HT1080 (cell line): ENCODE measurements at regions not wholly inside any gene's neighbourhood (a gene's known extent, or its start where the extent isn't known, plus 50 kb on each side); places are given as distances from the start of the nearest gene placed in this dataset.

Source experiments
- DNase-seq: peaks from one replicate; pipeline ENCODE4 v3.0.0-alpha.2; 2015; ENCODE audit warnings: low read depth

DNA sequence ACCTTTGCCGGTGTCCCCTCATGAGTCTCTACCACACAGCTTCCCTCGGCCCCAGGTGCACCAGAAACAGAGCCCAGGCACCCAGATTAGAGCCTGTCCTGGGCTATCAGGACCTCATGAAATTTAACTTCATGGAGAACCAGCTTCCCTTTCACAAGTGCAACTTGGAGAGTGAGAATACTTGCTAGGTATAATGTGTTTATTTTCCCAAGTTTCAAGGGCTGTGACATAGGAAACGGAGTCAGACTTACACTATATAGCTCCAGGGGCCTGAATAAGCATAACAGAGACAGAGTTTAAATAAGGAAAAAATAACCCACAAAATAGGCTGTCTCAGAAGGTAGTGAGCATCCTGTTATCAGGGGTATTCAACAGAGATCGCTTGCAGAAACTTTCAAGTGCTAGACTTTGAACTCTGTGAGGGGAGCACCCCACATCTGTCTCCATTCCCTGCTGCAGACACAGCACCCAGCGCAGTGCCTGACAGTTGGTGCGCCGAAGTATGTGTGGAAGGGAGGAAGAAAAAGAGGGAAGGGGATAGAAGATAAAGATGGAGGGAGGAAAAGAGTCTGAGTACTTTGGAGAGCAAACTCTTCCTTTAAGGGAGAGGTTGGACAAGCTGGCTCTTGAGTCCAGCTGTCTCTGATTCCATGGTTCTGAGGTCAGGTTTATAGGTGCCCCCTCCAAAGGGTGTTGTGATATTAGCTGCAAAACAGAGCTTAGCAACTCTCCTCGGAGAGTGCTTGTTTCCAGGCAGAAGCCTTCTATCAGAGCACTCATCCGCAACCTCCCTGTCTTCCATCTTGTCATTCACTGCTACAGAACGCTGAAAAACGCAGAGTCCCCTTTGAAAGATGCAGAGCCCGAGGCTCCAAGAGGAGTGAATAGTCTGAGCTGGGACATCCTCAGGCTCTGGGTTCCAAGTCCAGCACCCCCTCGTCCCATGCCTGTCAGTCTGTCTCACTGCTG lies 84.8 kb downstream of the CPN2 start:
- no peak for DNase-seq

DNA sequence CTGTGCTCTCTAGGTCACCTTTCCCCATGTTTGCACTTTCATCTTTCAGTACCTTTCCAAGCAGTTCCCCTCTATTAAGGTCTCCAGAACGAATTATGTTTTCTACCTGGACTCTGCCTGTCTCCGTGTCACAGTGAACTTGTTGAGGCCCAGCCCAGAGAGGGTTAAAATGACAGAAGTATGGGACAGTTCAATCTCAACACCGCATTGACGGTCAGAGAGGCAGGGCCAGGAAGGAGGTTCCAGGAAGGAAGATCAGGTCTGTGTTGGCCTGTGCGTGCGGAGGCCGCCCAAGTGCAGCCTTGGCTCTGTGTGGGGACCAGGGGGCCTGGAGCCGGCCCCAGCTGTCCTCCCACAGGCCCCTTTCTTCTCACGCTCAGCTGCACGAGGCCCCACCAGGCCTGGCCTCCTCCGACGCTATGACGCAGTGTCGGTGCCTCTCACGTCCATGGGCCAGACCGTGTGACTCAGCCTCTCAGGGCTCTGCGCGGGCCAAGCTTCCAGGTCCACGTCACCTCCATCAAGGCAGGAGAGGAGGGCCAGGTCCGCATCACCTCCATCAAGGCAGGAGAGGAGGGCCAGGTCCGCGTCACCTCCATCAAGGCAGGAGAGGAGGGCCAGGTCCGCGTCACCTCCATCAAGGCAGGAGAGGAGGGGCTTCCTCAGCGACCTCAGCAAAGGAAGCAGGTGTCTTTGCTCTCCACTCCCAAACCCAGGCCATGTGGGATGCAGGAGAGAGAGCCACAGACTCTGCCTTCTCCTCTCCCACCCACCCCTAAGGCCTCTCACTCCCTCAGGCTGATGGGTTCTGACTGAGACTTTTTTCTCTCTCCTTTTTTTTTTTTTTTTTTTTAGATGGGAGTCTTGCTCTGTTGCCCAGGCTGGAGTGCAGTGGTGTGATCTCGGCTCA lies 83.1 kb downstream of the CPN2 start:
- no peak for DNase-seq

DNA sequence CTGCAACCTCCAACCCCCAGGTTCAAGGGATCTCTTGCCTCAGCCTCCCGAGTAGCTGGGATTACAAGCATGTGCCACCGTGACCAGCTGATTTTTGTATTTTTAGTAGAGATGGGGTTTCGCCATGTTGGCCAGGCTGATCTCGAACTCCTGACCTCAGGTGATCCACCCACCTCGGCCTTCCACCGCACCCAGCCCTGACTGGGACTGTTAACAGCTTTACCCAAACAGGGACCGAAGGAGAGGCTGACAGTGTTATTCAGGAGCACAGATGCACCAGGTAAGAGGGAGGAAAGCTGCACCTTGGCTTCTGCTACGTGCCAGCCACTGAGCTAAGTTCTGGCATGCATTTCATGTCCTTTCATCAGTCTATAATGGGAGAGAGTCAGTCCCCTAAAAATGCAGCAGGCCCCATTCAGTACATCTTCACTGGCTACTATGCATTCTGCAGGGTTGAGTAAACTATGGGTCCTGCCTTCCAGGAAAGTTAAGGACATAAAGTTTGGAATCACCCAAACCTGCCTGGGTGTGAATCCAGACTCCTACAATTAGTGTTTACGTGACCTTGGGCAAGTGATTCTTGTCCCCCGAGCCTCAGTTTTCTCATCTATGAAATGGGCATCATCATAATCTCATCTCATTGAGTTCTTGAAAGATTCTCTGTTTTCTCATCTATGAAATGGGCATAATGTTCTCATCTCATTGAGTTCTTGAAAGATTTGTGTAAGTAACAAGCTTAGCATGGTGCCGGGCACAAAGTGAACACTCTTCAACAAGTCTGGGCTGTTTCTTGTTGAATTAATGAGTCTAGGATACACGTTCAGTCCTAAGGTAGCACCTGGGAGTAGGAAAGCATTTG lies 82.2 kb downstream of the CPN2 start:
- DNase-seq = no peak

DNA sequence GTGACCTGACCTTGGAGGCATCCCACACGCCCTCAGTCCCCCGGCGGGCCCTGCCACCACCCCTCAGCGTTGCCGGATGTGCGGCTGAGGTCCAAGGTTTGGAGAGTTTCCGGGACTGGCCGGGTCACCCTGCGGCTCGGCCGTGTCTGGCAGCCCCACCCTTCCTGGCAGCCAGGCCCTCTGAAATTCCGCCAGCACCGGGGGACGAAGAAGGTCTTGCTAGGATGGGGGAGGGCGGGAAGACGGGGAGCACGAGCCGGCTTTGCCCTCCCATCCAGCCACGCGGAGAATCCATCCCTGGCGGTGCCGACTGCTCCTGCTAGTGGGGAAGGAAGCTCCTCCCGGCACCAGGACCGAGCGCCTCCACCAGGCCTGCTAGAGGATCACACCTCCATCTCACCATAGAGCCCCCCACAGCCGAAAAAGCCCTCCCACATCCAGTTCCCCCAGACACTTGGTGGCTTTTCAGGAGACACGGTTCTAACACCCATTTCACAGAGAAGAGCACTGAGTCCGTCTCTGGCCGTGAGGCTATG lies 81.5 kb downstream of the CPN2 start:
- DNase-seq = no peak

DNA sequence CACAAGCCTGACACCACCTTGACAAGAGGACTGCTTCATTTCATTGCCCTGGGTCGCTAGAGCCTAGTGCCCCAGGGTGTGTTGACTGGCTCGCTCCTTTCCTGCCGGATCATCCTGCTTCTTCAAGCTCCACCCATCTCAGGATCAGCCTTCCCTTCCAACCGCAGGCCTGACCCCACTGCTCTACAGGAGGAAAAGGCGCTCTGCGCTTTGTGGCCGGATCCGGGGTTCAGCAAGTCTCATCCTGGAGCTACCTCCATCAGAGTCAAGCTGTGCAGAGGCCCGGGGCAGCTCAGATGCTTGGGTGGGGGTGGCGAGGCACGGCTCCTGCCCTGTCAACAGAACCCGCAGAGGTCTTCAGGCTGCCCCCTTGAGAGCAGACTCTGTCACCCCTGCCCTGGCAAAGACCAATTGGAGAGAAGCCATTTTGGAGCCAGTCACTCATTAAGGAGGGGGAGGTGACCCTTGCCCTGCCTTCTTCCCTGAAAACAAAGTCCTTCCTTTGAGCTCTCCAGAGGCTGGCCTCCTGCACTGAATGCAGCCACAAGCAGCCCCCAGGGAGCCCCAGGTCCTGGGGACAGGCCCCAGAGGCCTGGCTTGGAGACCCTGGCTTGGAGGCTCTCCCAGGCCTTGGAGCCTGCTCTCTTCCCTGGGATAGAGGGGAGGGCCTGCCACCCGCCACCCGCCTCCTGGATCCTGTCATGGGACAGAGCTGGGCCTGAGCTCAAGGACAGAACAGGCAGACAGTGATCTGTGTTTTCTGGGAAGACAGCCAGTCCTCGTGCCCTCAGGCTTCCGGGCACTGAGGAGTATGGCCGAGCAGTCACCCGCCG lies 80.3 kb downstream of the CPN2 start:
- peak; percentile 36 for DNase-seq

DNA sequence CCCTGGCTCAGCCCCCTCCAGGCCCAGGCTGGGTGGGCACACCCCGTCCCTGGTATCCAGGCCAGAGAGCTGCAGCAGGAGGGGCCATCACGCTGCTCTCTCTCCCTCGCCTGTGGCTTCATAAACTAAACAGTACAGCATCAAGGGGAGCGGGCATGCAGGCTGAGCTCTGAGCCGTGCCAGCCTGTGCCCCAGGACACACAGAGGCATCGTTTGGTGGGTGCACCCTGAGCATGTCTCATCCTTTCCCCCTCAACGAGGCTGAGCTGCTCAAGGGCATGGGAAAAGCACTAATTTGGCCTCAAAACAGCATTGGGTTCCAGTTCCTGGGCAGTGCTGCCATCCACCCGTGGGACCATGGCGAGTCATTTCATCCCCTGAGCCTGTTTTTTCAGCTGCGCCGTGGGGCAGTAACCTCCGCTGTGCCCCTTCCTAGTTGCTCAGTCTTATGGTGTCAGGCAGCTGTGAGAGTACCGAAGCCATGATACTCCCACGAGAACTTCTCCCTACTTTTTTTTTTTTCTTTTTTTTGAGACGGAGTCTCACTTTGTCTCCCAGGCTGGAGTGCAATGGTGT lies 79.6 kb downstream of the CPN2 start:
- DNase-seq = no peak

DNA sequence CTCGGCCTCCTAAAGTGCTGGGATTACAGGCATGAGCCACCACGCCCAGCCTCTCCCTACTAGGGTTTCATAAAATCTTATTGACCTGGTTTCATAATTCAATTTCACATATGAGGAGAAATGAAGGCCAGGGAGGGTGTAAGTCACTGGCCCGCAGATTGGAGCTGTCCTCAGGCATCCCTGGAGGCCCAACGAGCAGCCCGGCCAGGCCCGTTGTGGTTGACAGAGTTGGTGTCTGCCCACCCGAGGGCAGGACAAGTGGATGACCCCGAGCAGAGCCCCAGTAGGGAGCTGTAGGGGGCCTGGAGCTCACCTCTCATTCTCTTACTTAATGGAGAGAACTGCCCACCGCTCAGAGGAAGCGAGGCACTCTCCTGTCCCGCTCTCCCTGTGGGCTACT lies 78.9 kb downstream of the CPN2 start:
- DNase-seq = no peak

DNA sequence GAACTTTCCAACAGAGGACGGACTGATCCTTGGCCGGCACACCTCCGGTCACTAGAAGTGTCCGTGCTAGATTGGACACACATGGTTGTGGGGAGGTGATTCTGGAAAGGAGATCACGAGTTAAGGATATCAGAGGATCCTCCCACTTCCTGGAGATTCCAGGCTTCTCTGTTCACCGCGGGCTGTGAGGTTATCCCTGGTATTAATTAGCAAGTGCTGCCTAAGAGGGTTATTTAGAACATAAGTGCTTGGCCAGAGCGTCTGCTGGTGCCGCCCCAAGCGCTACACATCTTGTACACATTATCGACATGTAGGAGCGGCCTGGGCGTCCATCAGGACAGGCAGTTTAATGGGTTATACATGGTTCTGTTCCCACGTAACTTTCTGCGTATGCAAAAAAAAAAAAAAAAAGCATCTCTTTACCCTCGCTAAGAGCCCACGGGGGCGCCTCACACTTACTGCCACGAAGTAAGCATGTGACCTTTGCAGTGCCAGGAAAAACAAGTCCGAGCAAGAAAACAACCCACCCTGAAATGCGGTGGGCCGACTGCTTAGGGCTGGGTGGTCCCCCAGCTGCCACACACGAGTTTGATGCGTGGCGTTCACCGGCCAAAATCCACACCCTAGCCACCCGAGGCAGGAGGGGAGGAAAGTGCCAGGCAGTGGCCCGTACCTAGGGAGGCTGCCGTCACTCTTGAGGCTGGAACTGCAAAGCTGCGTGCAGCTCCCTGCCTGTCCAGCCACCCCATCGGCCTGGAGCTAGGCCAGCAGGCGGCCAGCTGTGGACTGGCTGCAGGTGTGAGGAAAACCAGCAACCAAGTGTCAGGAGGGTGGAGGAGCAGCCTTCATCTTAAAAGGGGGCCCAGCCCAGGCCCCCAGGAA lies 78.0 kb downstream of the CPN2 start:
- no peak for DNase-seq

DNA sequence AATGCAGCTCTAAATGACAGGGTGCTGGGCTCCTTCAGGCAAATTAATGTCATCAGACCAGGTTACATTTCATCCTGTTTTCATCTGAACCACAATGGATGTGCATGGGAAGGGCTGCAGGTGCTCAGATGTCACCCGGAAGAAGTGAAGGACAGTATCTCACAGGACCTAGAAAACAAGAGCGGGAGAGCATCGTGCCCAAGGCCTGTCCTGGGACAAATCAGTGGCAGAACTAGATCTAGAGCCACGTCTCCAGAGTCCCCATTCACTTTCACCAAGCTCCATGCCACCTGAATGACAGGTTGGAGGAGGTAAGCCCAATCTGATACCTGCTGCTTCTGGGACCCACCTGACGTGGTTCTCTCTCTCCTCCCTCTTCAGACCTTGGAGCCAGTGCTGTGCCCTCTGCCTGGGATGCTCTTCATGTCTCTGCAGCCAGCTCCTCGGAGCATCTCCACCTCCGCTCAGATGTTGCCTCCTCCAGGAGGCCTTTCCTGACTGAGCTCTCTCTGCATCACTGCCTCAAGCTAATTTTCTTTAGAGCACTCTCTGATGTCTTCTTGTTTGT lies 77.3 kb downstream of the CPN2 start:
- no peak for DNase-seq

DNA sequence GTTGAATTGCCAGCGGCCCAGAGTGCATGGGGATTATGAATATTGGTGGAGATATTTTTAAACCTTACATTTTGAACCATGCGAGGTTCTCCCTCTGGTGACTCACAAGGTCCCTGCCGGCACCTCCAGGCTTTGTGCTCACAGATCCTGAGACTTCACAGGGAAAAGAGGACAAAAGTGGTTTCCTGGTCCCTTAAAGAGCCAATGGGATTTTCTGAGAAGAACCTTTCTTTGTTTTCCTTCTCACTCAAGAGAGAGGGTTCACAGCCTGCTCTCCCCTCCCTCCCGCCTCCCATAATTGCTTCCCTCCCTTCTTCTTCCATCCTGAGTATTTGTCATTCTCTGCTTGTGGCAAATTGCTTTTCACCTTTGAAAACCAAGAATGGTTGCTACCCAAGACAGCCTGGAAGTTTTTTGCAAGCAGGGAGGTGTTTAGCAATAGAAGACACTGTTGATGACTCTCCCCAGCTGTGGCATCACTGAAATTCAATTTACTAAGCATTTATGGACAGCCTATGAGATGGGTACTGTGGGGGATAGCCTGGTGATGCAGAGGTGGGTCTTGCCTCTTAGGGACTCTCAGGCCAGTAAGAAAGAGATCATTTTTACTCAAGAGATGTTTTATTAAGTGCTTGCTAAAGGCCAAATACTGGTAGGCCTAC lies 76.6 kb downstream of the CPN2 start:
- DNase-seq = peak; percentile 46

DNA sequence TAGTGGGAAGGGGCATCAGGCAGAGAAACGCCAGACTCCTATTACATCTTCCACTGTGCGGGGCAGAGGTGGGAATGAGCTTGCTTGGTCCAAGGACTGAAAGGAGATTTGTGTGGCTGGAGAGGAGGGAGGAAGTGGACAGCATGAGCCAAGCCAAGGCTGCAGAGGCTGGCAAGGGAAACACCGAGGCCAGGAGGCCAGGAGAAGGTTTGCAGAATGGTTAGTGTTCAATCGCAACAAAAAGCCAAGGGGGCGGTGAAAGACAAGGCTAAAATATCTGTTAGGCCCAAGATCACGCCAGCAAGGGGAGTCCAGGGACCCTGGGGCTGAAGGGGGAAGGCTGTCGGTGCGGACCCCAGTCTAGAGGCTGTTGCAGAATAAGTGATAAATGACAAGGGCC lies 75.8 kb downstream of the CPN2 start:
- DNase-seq = no peak

DNA sequence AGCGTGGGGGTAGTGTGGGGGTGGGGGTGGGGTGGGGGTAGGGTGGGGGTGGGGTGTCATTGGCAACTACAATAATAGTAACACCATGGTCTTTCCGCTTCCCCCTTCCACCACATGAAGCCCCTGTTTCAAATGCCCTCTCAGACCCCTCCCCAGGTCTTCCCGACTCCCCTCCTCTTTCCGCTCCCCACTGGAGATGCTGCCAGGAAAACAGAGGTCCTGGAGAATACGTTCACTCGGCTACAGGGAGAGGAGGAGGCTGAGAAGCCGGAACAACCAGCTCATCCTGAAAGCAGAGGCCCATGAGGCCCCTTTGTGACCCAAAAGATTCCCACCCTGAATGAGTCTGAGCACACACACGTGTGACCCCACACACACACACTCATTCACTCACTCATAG lies 75.4 kb downstream of the CPN2 start:
- no peak for DNase-seq

DNA sequence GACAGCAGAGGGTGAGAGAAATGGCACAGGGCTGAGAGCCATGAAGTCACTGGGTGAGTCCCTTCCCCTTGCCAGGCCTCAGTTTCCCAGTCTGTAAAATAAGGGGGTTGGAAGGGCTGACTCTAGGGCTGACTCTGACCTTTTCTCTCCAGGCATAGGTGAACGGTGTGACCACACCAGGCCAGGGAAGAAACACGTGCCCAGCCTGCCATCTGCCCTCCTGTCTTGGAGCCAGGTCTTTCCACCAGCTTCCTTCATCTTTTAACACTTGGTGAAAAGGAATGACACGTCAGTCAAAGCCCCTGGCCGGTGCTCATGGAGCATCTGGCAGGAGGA lies 74.4 kb downstream of the CPN2 start:
- DNase-seq = no peak

DNA sequence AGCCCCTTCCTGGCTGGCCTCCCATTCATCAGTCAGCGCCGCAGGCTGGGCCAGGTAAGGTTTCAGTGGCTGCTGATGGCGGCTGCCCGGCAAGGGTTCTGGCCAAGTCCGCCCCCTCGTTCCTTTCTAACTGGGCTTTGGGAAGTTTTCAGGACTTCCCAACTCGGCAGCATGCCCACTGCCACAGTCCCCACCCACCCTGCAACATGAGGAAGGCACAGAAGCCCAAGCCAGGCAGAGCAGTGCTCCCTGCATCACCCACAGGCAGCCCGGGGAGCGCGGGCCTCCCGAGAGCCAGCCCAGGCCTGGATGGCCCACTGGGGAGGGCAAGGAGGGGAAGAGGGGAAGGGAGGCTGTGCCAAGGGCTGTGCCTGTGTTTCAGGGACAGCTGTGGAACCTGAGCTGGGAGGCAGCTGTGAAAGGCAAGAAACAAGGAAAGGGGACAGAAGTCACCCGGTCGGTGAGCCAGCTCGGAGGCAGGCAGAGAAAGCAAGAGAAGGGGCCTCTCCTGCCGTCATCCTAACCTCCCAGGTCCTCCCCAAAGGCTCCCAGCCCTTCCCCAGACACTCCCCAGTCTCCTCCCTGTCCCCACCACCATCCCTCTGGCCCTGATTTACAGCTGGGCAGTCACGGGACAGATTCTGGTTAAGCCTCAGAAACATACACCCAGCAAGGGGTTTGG lies 73.9 kb downstream of the CPN2 start:
- no peak for DNase-seq

DNA sequence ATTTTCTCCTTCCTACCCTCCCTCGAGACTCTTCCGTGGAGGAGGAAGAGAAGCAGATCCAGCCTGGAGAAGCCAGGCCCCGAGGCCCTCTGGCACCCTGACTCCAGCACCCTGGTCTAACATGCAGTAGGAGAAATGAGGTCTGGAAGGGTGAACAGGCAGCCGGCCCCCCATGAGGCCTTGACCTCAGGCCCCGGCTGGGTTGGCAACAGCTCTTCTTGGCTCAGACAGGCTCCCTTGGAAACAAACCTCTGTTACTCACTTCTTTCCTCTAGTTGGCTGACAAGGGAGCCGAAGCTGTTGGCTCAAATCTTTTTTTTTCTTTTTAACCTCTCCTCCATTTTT lies 73.4 kb downstream of the CPN2 start:
- no peak for DNase-seq

DNA sequence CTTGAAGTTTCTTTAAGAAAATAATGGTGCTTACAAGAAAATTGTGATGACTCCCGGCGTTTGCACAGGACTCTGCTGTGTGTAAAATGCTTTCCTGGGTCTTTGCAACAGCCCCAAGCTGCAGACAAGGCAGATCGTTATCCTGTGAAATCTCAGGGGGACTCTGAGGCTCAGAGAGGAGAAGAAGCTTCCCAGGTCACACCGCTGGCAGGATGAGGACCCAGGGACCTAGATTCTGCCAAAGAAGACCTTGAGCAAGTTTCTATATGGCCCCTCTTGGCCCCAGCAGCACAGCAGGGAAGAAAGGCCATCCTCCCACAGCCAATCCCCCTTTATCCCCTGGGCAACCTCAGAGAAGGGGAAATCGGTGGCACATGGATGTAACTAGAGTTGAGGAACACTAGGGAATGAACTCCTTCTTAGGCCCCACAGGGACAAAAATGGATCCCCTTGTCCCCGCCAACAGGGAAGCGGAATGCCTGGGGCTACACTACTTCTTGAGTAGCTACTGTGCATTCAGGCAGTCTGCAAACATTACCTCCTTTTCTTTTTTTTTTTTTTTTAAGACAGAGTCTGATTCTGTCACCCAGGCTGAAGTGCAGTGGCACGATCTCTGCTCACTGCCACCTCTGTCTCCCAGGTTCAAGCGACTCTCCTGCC lies 72.8 kb downstream of the CPN2 start:
- DNase-seq = no peak

DNA sequence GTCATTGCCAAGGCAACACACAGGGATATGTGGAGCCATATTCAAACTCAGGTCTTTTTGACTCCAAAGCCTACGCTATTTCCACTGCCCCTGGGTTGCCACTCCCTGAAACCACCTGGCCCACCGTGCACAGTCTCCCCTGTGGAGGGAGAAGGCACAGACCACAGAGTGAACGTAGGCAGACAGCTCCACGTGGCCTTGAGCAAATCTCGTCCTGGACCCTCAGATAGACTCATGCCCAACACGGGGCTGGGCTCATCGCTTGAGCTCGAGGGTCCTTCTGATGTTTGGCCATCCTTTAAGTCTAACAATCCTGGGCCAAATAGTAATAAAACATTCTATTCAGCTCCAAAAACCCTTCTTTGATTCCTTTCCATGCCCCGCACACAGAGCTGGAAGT lies 72.0 kb downstream of the CPN2 start:
- no peak for DNase-seq
